Endothelial cell of umbilical vein (primary cell): ENCODE measurements at regions not wholly inside any gene's neighbourhood (a gene's known extent, or its start where the extent isn't known, plus 50 kb on each side); places are given as distances from the start of the nearest gene placed in this dataset.

ENCODE experiments used
- EZH2 ChIP-seq: IDR thresholded peaks from 2 replicates; pipeline ENCODE4 v1.6.1; 2012; ENCODE audit warnings: borderline replicate concordance, low read depth, mild to moderate bottlenecking, moderate library complexity, low read length, inconsistent platforms; ENCODE audit not compliant: severe bottlenecking
- FOS ChIP-seq: IDR thresholded peaks from 2 replicates; pipeline ENCODE4 v1.6.1; 2011; ENCODE audit warnings: mild to moderate bottlenecking, low read length, moderate library complexity, borderline replicate concordance; ENCODE audit not compliant: insufficient read depth
- GATA2 ChIP-seq: IDR thresholded peaks from 2 replicates; pipeline ENCODE4 v1.7.0; 2011; ENCODE audit warnings: low read depth, mild to moderate bottlenecking, moderate library complexity, mixed read lengths, low read length; ENCODE audit not compliant: insufficient read length, insufficient read depth
- MYC ChIP-seq: IDR thresholded peaks from one replicate; pipeline ENCODE4 v1.6.1; 2011; ENCODE audit warnings: mild to moderate bottlenecking, low read depth, low read length
- POLR2A ChIP-seq: IDR thresholded peaks from 2 replicates; pipeline ENCODE4 v1.6.1; 2012; ENCODE audit warnings: low read depth, mild to moderate bottlenecking, control low read depth, low read length
- POLR2AphosphoS5 ChIP-seq: IDR thresholded peaks from 2 replicates; pipeline ENCODE4 v1.6.1; 2012; ENCODE audit warnings: low read depth, mild to moderate bottlenecking, control low read depth, low read length, moderate library complexity; ENCODE audit not compliant: insufficient read depth
- TF ChIP-seq, protein P1 (sequence below), 2 donors: IDR thresholded peaks; 1 replicate in 1 of 2; 2 replicates in 1 of 2; pipeline ENCODE4 v1.5.1; 2011; ENCODE audit warnings: low read length in 2 of 2, mild to moderate bottlenecking in 2 of 2, moderate library complexity in 2 of 2, control low read depth in 1 of 2, inconsistent platforms in 1 of 2, low read depth in 1 of 2; ENCODE audit not compliant: insufficient read depth in 1 of 2; ENCODE audit errors: extremely low read depth in 1 of 2
- TF ChIP-seq, protein P2 (sequence below): IDR thresholded peaks from 2 replicates; pipeline ENCODE4 v1.6.1; 2011; ENCODE audit not compliant: insufficient read depth, insufficient read length

DNA sequence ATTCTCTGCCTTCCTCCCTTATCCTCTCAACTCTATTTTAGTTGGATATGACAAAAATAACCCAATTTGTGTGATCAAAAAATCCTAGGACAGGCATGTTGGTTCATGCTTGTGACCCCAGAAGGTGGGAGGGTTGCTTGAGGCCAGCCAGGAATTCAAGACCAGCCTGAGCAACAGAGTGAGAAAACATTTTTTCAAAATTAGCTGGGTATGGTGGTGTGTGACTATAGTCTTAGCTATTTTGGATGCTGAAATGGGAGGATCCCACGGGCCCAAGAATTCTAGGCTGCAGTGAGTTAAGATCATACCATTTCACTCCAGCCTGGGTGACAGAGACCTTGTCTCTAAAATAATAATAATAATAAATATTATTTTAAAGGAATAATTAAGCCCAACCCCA is 1383.1 kb upstream of the ADGRL2 start:
- TF ChIP-seq POLR2A = no peak
- TF ChIP-seq, protein P1, sequence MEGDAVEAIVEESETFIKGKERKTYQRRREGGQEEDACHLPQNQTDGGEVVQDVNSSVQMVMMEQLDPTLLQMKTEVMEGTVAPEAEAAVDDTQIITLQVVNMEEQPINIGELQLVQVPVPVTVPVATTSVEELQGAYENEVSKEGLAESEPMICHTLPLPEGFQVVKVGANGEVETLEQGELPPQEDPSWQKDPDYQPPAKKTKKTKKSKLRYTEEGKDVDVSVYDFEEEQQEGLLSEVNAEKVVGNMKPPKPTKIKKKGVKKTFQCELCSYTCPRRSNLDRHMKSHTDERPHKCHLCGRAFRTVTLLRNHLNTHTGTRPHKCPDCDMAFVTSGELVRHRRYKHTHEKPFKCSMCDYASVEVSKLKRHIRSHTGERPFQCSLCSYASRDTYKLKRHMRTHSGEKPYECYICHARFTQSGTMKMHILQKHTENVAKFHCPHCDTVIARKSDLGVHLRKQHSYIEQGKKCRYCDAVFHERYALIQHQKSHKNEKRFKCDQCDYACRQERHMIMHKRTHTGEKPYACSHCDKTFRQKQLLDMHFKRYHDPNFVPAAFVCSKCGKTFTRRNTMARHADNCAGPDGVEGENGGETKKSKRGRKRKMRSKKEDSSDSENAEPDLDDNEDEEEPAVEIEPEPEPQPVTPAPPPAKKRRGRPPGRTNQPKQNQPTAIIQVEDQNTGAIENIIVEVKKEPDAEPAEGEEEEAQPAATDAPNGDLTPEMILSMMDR (IDR thresholded peaks at IDR 0.05; ENCODE audit: extremely low read depth in 1 of 2, insufficient read depth in 1 of 2, low read depth in 1 of 2, low read length in 2 of 2) = no peak
- TF ChIP-seq EZH2 = no peak
- TF ChIP-seq POLR2AphosphoS5 = no peak
- TF ChIP-seq, protein P2, sequence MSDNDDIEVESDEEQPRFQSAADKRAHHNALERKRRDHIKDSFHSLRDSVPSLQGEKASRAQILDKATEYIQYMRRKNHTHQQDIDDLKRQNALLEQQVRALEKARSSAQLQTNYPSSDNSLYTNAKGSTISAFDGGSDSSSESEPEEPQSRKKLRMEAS = no peak
- TF ChIP-seq GATA2 = no peak
- TF ChIP-seq FOS = no peak
- no peak for TF ChIP-seq MYC
